ENCODE measurements at regions not wholly inside any gene's neighbourhood (a gene's known extent, or its start where the extent isn't known, plus 50 kb on each side); places are given as distances from the start of the nearest gene placed in this dataset.

DNA sequence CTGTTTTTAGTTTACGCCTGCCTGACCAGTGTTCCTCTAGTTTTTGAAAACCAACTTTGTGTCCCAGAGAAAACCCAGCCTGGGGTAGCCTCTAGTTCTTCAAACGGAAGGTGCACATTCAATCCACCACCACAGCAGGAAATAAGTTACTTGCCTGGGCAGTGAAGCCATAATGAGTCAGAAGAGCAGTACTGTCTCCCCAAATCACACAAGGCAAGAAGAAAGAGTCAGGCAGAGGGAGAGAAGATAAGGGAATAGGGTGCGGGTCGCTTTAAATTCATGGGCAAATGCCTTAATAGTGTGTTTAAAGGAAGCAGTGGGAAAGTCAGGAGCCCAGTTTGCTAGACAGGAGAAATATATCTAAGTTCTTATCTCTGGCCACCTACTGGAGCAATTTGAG is 333.8 kb upstream of the GRIA3 start:
- intact Hi-C loops (cut with micrococcal nuclease) = no loop called here
- H3K4me3 Mint-ChIP-seq = no peak overlapping the region
- H3K27me3 Mint-ChIP-seq = no peaks in the 10 kb centered on the region

DNA sequence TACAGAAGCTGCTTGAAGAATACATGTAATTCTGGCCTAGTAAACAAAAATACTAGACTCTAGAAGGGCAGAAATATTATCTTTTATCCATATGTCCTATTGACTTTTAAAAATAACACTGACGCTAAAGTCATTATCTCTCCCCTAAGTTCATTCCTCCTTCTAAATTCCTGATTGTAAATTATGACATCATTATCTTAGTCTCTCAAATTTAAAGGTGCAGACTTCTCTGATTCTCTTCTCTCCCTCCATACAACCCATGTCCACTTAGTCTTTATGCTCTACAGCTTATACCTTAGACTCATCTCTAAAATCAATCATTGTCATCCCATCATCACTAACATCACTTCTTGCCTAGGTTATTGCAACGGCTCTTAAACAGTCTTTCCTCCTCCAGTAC is 327.9 kb upstream of the GRIA3 start:
- intact Hi-C loops (cut with micrococcal nuclease) = no loop called here
- peaks cover 4% of the 10 kb centered on the region for H3K9me3 Mint-ChIP-seq
- no peak overlapping the region for H3K27ac Mint-ChIP-seq
- H3K27me3 Mint-ChIP-seq = no peaks in the 10 kb centered on the region
- DNase-seq (no peak), ATAC-seq (no peak)
- no peaks in the 10 kb centered on the region for H3K36me3 Mint-ChIP-seq (ENCODE audit: low read depth)
- ChIA-PET POLR2A (no interaction called here), CTCF (no interaction called here)
- no peaks in the 10 kb centered on the region for H3K4me1 Mint-ChIP-seq (ENCODE audit: low read depth)
- no peak overlapping the region for H3K4me3 Mint-ChIP-seq
- TF ChIP-seq CTCF (IDR thresholded peaks at IDR 0.05) = no peak

More for the DNA sequence above, 333.8 kb upstream of the GRIA3 start:
- POLR2A ChIA-PET = no interaction called here
- no peak for TF ChIP-seq CTCF (IDR thresholded peaks at IDR 0.05)
- CTCF ChIA-PET = no interaction called here
- no peaks in the 10 kb centered on the region for H3K36me3 Mint-ChIP-seq (ENCODE audit: low read depth)
- H3K4me1 Mint-ChIP-seq (ENCODE audit: low read depth) = no peaks in the 10 kb centered on the region
- no peak overlapping the region for H3K27ac Mint-ChIP-seq
- DNase-seq = no peak
- ATAC-seq = no peak
- H3K9me3 Mint-ChIP-seq = peaks cover 4% of the 10 kb centered on the region

DNA sequence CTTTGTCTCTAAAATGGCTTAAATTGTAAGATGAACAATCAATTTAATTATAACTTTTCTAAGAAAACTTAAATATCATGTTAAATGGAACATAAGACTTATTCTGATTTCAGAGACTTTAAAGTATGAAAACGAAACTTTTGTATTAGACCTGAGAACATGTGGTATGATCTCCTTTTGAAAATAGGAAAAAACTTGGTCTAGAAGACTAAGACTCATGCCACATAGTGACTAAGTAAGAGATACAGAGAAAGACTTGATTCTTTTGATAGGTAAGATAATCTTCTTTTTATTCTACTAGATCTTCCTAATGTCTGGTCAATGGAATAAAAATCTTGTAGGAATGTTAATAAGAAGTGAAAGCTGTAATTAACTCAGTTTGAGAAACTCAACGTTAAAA is 326.3 kb upstream of the GRIA3 start:
- CTCF ChIA-PET = no interaction called here

GRCh38 chrX:122863067-122863466 is 321.0 kb upstream of the GRIA3 start:
- no peak for TF ChIP-seq CTCF (IDR thresholded peaks at IDR 0.05)
- intact Hi-C loops (cut with micrococcal nuclease) = no loop called here
- Mint-ChIP-seq H3K27ac (no peak overlapping the region), H3K27me3 (no peaks in the 10 kb centered on the region), H3K36me3 (ENCODE audit: low read depth) (no peaks in the 10 kb centered on the region), H3K9me3 (no peaks in the 10 kb centered on the region), H3K4me3 (no peak overlapping the region), H3K4me1 (ENCODE audit: low read depth) (no peaks in the 10 kb centered on the region)
- CTCF ChIA-PET = no interaction called here
- ATAC-seq = no peak
- DNase-seq = no peak
- POLR2A ChIA-PET = no interaction called here

More for the DNA sequence above, 326.3 kb upstream of the GRIA3 start:
- Mint-ChIP-seq H3K36me3 (ENCODE audit: low read depth) (no peaks in the 10 kb centered on the region), H3K4me1 (ENCODE audit: low read depth) (no peaks in the 10 kb centered on the region), H3K27me3 (no peaks in the 10 kb centered on the region), H3K9me3 (peaks cover 4% of the 10 kb centered on the region), H3K27ac (no peak overlapping the region), H3K4me3 (no peak overlapping the region)
- intact Hi-C loops (cut with micrococcal nuclease) = no loop called here
- DNase-seq (no peak), ATAC-seq (no peak)
- POLR2A ChIA-PET = no interaction called here
- no peak for TF ChIP-seq CTCF (IDR thresholded peaks at IDR 0.05)

DNA sequence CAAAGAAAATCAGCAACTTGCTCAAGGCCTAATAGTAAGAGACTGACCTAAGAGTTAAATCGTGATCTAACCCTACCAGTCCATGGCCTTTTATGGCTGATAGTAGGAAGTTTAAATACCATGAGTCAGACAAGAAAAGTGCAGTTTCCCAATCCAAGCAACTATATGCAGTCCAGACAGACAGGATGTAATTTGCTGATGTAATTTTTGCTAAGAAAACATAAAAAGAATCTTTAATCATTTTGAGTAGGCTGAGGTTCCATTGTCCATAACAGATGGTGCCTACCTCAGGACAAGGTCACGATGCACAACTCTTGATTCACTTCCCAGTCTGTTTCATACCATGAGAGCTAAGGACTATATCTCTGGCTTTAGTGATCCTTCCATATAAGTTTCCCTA is 317.5 kb upstream of the GRIA3 start:
- ChIA-PET CTCF (no interaction called here), POLR2A (no interaction called here)
- no peaks in the 10 kb centered on the region for H3K9me3 Mint-ChIP-seq
- no peaks in the 10 kb centered on the region for H3K36me3 Mint-ChIP-seq (ENCODE audit: low read depth)
- no peak overlapping the region for H3K4me3 Mint-ChIP-seq
- no peak overlapping the region for H3K27ac Mint-ChIP-seq
- DNase-seq (no peak), ATAC-seq (no peak)
- H3K4me1 Mint-ChIP-seq (ENCODE audit: low read depth) = no peaks in the 10 kb centered on the region
- H3K27me3 Mint-ChIP-seq = no peaks in the 10 kb centered on the region
- no peak for TF ChIP-seq CTCF (IDR thresholded peaks at IDR 0.05)
- intact Hi-C loops (cut with micrococcal nuclease) = no loop called here

Measured in activated CD8-positive, alpha-beta T cell treated with anti-CD3 and anti-CD28 coated beads for 36 hours (primary cell).